Trophoblast cell (in vitro differentiated cells and primary cell): ENCODE measurements at regions not wholly inside any gene's neighbourhood (a gene's known extent, or its start where the extent isn't known, plus 50 kb on each side); places are given as distances from the start of the nearest gene placed in this dataset.

Experiments used
- DNase-seq, 2 donors: peaks; one replicate each; pipeline ENCODE4 v3.0.0-alpha.2; 2016
- H2AFZ ChIP-seq: 2 replicates; pipeline ENCODE4 v1.6.1; 2013; ENCODE audit warnings: low read length, moderate library complexity, mild to moderate bottlenecking; ENCODE audit not compliant: insufficient read depth, poor library complexity
- H2AK5ac ChIP-seq: 2 replicates; pipeline ENCODE4 v1.6.1; 2013; ENCODE audit warnings: mild to moderate bottlenecking, low read length
- H2BK120ac ChIP-seq: 2 replicates; pipeline ENCODE4 v1.6.1; 2013; ENCODE audit warnings: low read length, mild to moderate bottlenecking, moderate library complexity; ENCODE audit not compliant: insufficient read depth, poor library complexity
- H2BK12ac ChIP-seq: 2 replicates; pipeline ENCODE4 v1.6.1; 2013; ENCODE audit warnings: mild to moderate bottlenecking, low read length, moderate library complexity
- H2BK5ac ChIP-seq: 2 replicates; pipeline ENCODE4 v1.6.1; 2013; ENCODE audit warnings: low read length, low read depth, moderate library complexity, mild to moderate bottlenecking; ENCODE audit not compliant: poor library complexity
- H3K14ac ChIP-seq: 2 replicates; pipeline ENCODE4 v1.6.1; 2013; ENCODE audit warnings: mild to moderate bottlenecking, low read length
- H3K18ac ChIP-seq: 2 replicates; pipeline ENCODE4 v1.6.1; 2013; ENCODE audit warnings: mild to moderate bottlenecking, low read length
- H3K23ac ChIP-seq: 2 replicates; pipeline ENCODE4 v1.6.1; 2013; ENCODE audit warnings: low read length
- H3K27ac ChIP-seq: 2 replicates; pipeline ENCODE4 v1.5.1; 2013; ENCODE audit warnings: low read depth, mild to moderate bottlenecking, inconsistent platforms, low read length, moderate library complexity
- H3K27me3 ChIP-seq: 2 replicates; pipeline ENCODE4 v1.6.1; 2013; ENCODE audit warnings: inconsistent platforms, mild to moderate bottlenecking, low read length, moderate library complexity; ENCODE audit not compliant: insufficient read depth
- H3K36me3 ChIP-seq, 2 experiments: 1 replicate in 1 of 2; 2 replicates in 1 of 2; pipeline ENCODE4 v1.6.1; 2013; ENCODE audit warnings: low read length in 2 of 2, mild to moderate bottlenecking in 2 of 2, moderate library complexity in 1 of 2; ENCODE audit not compliant: insufficient read depth in 2 of 2, control insufficient read depth in 1 of 2
- H3K4ac ChIP-seq: 2 replicates; pipeline ENCODE4 v1.6.1; 2013; ENCODE audit warnings: low read depth, mild to moderate bottlenecking, low read length, moderate library complexity
- H3K4me1 ChIP-seq, 2 experiments: 1 replicate in 1 of 2; 2 replicates in 1 of 2; pipeline ENCODE4 v1.6.1; 2013; ENCODE audit warnings: low read length in 2 of 2, mild to moderate bottlenecking in 2 of 2, moderate library complexity in 1 of 2; ENCODE audit not compliant: insufficient read depth in 2 of 2, control insufficient read depth in 1 of 2
- H3K4me2 ChIP-seq: 2 replicates; pipeline ENCODE4 v1.6.1; 2013; ENCODE audit warnings: inconsistent platforms, mild to moderate bottlenecking, low read length, moderate library complexity
- H3K4me3 ChIP-seq: 2 replicates; pipeline ENCODE4 v1.5.1; 2013; ENCODE audit warnings: mild to moderate bottlenecking, low read depth, low read length, inconsistent platforms
- H3K79me1 ChIP-seq: one replicate; pipeline ENCODE4 v1.6.1; 2013; ENCODE audit warnings: low read length
- H3K79me2 ChIP-seq: 2 replicates; pipeline ENCODE4 v1.6.1; 2013; ENCODE audit warnings: low read length, mild to moderate bottlenecking; ENCODE audit not compliant: control insufficient read depth, insufficient read depth, poor library complexity
- H3K9ac ChIP-seq: 2 replicates; pipeline ENCODE4 v1.6.1; 2013; ENCODE audit warnings: mild to moderate bottlenecking, low read length
- H3K9me3 ChIP-seq: 2 replicates; pipeline ENCODE4 v1.6.1; 2013; ENCODE audit warnings: low read depth, mild to moderate bottlenecking, control low read depth, inconsistent platforms, low read length; ENCODE audit not compliant: insufficient read depth
- H4K12ac ChIP-seq: 2 replicates; pipeline ENCODE4 v1.6.1; 2013; ENCODE audit warnings: low read depth, mild to moderate bottlenecking, low read length, moderate library complexity
- H4K8ac ChIP-seq: 2 replicates; pipeline ENCODE4 v1.6.1; 2013; ENCODE audit warnings: low read depth, mild to moderate bottlenecking, low read length, moderate library complexity
- H4K91ac ChIP-seq: one replicate; pipeline ENCODE4 v1.6.1; 2013; ENCODE audit warnings: low read depth, mild to moderate bottlenecking, low read length, moderate library complexity
- WGBS: extraction: QIAGEN DNeasy Blood & Tissue Kit; methylation state at CpG from one replicate; pipeline ENCODE4 v1.1.7; 2013; ENCODE audit warnings: missing lambda C conversion rate; ENCODE audit not compliant: insufficient read length, insufficient coverage; ENCODE audit errors: extremely low coverage; 5-methylcytosine and 5-hydroxymethylcytosine counted together

GRCh38 chr16:66146798-66147197 lies 219.7 kb upstream of the CDH5 start:
- Histone ChIP-seq H4K12ac (no peak overlapping the region), H2BK12ac (no peak overlapping the region), H3K4me3 (no peak overlapping the region), H3K9me3 (no peaks in the 10 kb centered on the region), H3K14ac (no peak overlapping the region), H3K36me3 (no peaks in the 10 kb centered on the region), H3K9ac (no peak overlapping the region), H3K4me2 (no peak overlapping the region), H2BK120ac (no peak overlapping the region), H2AFZ (no peak overlapping the region), H3K18ac (no peak overlapping the region), H2BK5ac (no peak overlapping the region), H4K8ac (no peak overlapping the region), H3K4ac (no peak overlapping the region), H3K23ac (no peak overlapping the region), H4K91ac (no peak overlapping the region), H3K79me2 (no peaks in the 10 kb centered on the region), H3K4me1 (peaks cover 0 to 1% of the 10 kb centered on the region in 2 experiments), H3K27ac (no peak overlapping the region), H3K79me1 (peaks cover 1% of the 10 kb centered on the region), H2AK5ac (no peak overlapping the region), H3K27me3 (no peaks in the 10 kb centered on the region)
- no CpG with 5 or more reads among the region's 9 CpGs for WGBS
- no peak for DNase-seq

GRCh38 chr16:66144641-66145040 lies 221.8 kb upstream of the CDH5 start:
- no peak overlapping the region for H4K91ac ChIP-seq
- no CpG with 5 or more reads among the region's 3 CpGs for WGBS
- H3K14ac ChIP-seq = no peak overlapping the region
- no peaks in the 10 kb centered on the region for H3K9me3 ChIP-seq
- no peak overlapping the region for H2BK120ac ChIP-seq
- no peak overlapping the region for H2BK12ac ChIP-seq
- H4K8ac ChIP-seq = no peak overlapping the region
- no peaks in the 10 kb centered on the region for H3K4me1 ChIP-seq
- no peaks in the 10 kb centered on the region for H3K79me2 ChIP-seq
- H3K27me3 ChIP-seq = no peaks in the 10 kb centered on the region
- H3K9ac ChIP-seq = no peak overlapping the region
- H3K79me1 ChIP-seq = no peaks in the 10 kb centered on the region
- H3K4me3 ChIP-seq = no peak overlapping the region
- H2AFZ ChIP-seq = no peak overlapping the region
- no peak for DNase-seq
- no peak overlapping the region for H2BK5ac ChIP-seq
- no peak overlapping the region for H3K18ac ChIP-seq
- H2AK5ac ChIP-seq = no peak overlapping the region
- H3K4me2 ChIP-seq = no peak overlapping the region
- H3K27ac ChIP-seq = no peak overlapping the region
- no peak overlapping the region for H4K12ac ChIP-seq
- H3K23ac ChIP-seq = no peak overlapping the region
- no peak overlapping the region for H3K4ac ChIP-seq
- no peaks in the 10 kb centered on the region for H3K36me3 ChIP-seq

DNA sequence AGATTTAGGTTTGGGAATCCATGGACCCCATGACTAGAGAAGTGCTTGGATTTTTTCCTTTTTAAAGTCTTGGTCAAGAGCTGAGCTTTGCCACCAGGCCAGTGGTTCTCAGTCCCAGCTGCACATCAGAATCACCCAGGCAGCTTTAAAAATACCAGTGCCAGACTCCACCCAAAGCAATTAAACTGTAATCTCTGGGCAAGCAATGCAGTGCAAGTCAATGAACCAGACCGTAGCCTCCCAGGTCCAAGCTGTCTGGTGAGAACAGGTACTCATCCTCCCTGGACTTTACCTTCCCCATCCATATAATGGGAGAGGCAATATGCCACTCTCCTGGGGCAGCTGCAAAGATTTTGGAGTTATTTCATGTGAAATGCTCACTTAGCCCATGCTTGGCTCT lies 223.1 kb upstream of the CDH5 start:
- H3K79me2 ChIP-seq = no peaks in the 10 kb centered on the region

GRCh38 chr16:66141885-66142284 lies 224.6 kb upstream of the CDH5 start:
- Histone ChIP-seq H3K4me2 (no peak overlapping the region), H4K91ac (no peak overlapping the region), H3K4ac (no peak overlapping the region), H3K18ac (no peak overlapping the region), H2AFZ (no peak overlapping the region), H4K8ac (no peak overlapping the region), H3K79me2 (no peaks in the 10 kb centered on the region), H3K23ac (no peak overlapping the region), H3K14ac (no peak overlapping the region), H3K4me1 (peaks cover 0 to 2% of the 10 kb centered on the region in 2 experiments), H2BK12ac (no peak overlapping the region), H2BK120ac (no peak overlapping the region), H3K36me3 (no peaks in the 10 kb centered on the region), H2AK5ac (no peak overlapping the region), H3K79me1 (no peaks in the 10 kb centered on the region), H3K4me3 (no peak overlapping the region), H3K9ac (no peak overlapping the region), H4K12ac (no peak overlapping the region), H3K9me3 (no peaks in the 10 kb centered on the region), H3K27me3 (no peaks in the 10 kb centered on the region), H3K27ac (no peak overlapping the region), H2BK5ac (no peak overlapping the region)
- no peak for DNase-seq
- WGBS = no CpG with 5 or more reads among the region's 5 CpGs

More for the DNA sequence above, 223.1 kb upstream of the CDH5 start:
- Histone ChIP-seq H4K12ac (no peak overlapping the region), H2BK5ac (no peak overlapping the region), H3K4ac (no peak overlapping the region), H3K23ac (no peak overlapping the region), H2AFZ (no peak overlapping the region), H3K4me1 (peaks cover 0 to 2% of the 10 kb centered on the region in 2 experiments), H3K27me3 (no peaks in the 10 kb centered on the region), H2BK12ac (no peak overlapping the region), H2AK5ac (no peak overlapping the region), H4K8ac (no peak overlapping the region), H3K9me3 (no peaks in the 10 kb centered on the region), H3K27ac (no peak overlapping the region), H2BK120ac (no peak overlapping the region), H4K91ac (no peak overlapping the region), H3K4me2 (no peak overlapping the region), H3K14ac (no peak overlapping the region), H3K9ac (no peak overlapping the region), H3K79me1 (no peaks in the 10 kb centered on the region), H3K36me3 (no peaks in the 10 kb centered on the region), H3K4me3 (no peak overlapping the region), H3K18ac (no peak overlapping the region)
- no CpG with 5 or more reads among the region's 1 CpG for WGBS
- DNase-seq = no peak
